Aorta (tissue), 5 donors: ENCODE measurements at regions not wholly inside any gene's neighbourhood (a gene's known extent, or its start where the extent isn't known, plus 50 kb on each side); places are given as distances from the start of the nearest gene placed in this dataset.

Source experiments
- ATAC-seq: fragments of 200-7000 bp; cut with Tn5 transposase; one replicate; pipeline ENCODE4 v1.9.1; 2022; ENCODE audit warnings: moderate library complexity; ENCODE audit not compliant: low FRiP score
- DNase-seq, 2 donors: peaks; one replicate each; pipeline ENCODE4 v3.0.0-alpha.2; 2020
- H3K27ac ChIP-seq, 2 donors: one replicate each; pipeline ENCODE4 v1.5.1; 2013; ENCODE audit warnings: low read length in 2 of 2, mild to moderate bottlenecking in 2 of 2, moderate library complexity in 2 of 2, control low read depth in 1 of 2, inconsistent platforms in 1 of 2, low read depth in 1 of 2
- H3K27me3 ChIP-seq, 2 donors: one replicate each; pipeline ENCODE4 v1.6.1; 2013; ENCODE audit warnings: control low read depth in 1 of 2, low read length in 1 of 2, mild to moderate bottlenecking in 1 of 2, moderate library complexity in 1 of 2; ENCODE audit not compliant: insufficient read depth in 2 of 2, control insufficient read depth in 1 of 2
- H3K36me3 ChIP-seq, 2 donors: one replicate each; pipeline ENCODE4 v1.6.1; 2013; ENCODE audit warnings: control low read depth in 1 of 2, low read length in 1 of 2, mild to moderate bottlenecking in 1 of 2; ENCODE audit not compliant: insufficient read depth in 2 of 2, control insufficient read depth in 1 of 2
- H3K4me1 ChIP-seq, 2 donors: one replicate each; pipeline ENCODE4 v1.6.1; 2013; ENCODE audit warnings: low read length in 2 of 2, control low read depth in 1 of 2, mild to moderate bottlenecking in 1 of 2, moderate library complexity in 1 of 2; ENCODE audit not compliant: insufficient read depth in 2 of 2, control insufficient read depth in 1 of 2
- H3K4me3 ChIP-seq, 2 donors: one replicate each; pipeline ENCODE4 v1.5.1; 2013; ENCODE audit warnings: low read length in 2 of 2, control low read depth in 1 of 2, mild to moderate bottlenecking in 1 of 2
- H3K9me3 ChIP-seq: one replicate; pipeline ENCODE4 v1.6.1; 2013; ENCODE audit warnings: mild to moderate bottlenecking, low read length; ENCODE audit not compliant: control insufficient read depth
- WGBS, 2 donors: extraction: QIAGEN DNeasy Blood & Tissue Kit; methylation state at CpG; one replicate each; pipeline ENCODE4 v1.1.7; 2013; 5-methylcytosine and 5-hydroxymethylcytosine counted together
- intact Hi-C, 2 donors: fragments of 100-400 bp; cut with DNase I; formaldehyde crosslinking; loops; one replicate each; pipeline versions ENCODE4 v1.14.2 to v1.15.0; 2022
- donor health status: healthy with polysubstance abuse.
- donor health status: Bipolar disorder and iron deficiency.
- donor health status: DM: no; HTN: no; CAD: no.
- donor health status: DM: no; HTN: no; CAD: no.
- donor health status: DM: yes; HTN: yes; CAD: no.

DNA sequence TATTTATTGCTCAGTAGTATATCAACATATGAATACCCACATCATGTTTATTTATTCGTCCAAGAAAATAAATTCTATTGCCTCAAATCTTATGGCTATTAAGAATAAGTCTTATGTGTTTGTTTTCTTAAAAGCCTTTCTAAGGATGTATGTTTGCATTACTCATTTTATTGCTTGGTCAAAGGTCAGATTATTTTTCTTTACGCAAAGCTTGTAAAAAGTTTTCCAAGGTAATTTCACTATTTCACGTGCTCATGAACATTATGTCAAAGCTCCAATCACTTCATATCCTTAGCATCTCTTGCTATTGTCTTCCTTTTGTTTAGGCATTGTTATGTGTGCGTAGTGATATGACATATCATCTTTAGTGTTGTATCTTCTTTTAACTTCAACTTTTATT lies 258.5 kb upstream of the FSTL5 start:
- Histone ChIP-seq H3K27ac (no peak overlapping the region), H3K9me3 (no peaks in the 10 kb centered on the region), H3K27me3 (no peaks in the 10 kb centered on the region), H3K4me1 (no peaks in the 10 kb centered on the region), H3K4me3 (no peak overlapping the region), H3K36me3 (no peaks in the 10 kb centered on the region)
- 69 to 72% methylated on average over 4 of the region's 4 CpGs for WGBS, 2 donors
- no peak for ATAC-seq
- intact Hi-C loops = no loop called here
- no peak for DNase-seq

DNA sequence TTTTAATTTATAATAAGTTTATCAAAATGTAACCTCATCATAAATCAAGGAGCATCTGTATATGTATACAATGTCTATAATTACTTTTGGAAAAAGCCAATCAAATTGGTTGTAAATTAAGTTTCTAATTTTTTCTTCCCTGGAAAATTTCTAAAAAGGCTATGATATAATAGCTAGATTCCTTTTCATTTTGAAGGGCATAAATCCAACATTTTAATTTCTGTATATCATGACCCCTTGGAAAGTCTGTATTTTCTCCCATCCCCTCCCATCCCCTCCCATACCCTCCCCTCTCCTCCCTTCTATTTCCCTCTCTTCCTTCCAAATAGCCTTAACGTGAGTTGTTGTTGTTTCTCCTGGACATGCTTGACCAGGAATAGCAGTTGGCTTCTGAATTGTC lies 247.1 kb upstream of the FSTL5 start:
- intact Hi-C loops = no loop called here
- WGBS, 2 donors = 0 to 10% methylated on average over 1 of the region's 1 CpG

DNA sequence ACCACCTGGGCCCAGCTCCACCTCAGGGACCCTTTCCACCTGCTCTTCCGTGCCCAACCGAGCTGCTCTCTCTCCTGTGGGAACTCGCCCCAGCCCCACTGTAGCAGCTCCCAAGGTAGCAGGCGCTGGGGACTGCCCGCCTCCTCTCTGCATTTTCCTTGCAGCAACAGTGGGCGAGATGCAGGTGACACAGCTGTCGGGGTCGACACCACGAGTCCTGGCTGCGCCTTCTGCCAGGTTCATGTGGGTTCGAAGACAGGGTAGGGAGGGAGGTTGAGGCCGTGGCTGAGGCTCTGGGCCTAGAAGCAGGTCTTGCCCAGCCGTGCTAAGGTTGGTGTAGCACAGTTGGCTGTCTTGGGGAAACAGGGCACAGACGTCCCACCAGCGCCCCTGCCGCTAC lies 245.2 kb upstream of the FSTL5 start:
- Histone ChIP-seq H3K4me1 (no peaks in the 10 kb centered on the region), H3K27ac (no peak overlapping the region), H3K4me3 (no peak overlapping the region), H3K27me3 (no peaks in the 10 kb centered on the region), H3K9me3 (no peaks in the 10 kb centered on the region), H3K36me3 (no peaks in the 10 kb centered on the region)
- intact Hi-C loops = no loop called here
- WGBS, 2 donors = 93 to 95% methylated on average over 16 of the region's 16 CpGs
- peak; percentile 43 for ATAC-seq
- DNase-seq = no peak

More for the DNA sequence above, 247.1 kb upstream of the FSTL5 start:
- no peak overlapping the region for H3K27ac ChIP-seq
- DNase-seq (no peak), ATAC-seq (no peak)
- H3K9me3 ChIP-seq = no peaks in the 10 kb centered on the region
- no peak overlapping the region for H3K4me3 ChIP-seq
- H3K36me3 ChIP-seq = no peaks in the 10 kb centered on the region
- no peaks in the 10 kb centered on the region for H3K27me3 ChIP-seq
- H3K4me1 ChIP-seq = no peaks in the 10 kb centered on the region

DNA sequence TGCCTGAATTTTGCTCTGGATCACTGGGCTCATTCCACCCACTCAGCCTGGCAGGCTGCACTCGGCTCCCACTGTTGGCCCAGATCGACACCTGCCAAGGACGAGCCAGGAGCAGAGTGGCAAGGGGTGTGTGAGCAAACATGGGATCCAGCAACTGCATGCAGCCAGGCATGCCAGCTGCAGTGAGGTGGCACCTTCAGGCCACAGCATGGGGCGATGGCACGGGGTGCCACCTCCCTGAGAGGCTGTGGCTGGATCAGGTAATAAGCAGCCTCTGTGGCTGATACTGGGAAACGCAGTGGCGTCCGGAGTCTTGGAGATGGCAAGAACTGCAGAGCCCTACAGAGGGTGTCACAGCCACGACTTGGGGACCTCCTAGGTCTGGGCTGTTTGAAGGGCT lies 244.5 kb upstream of the FSTL5 start:
- no peak overlapping the region for H3K27ac ChIP-seq
- intact Hi-C loops = no loop called here
- DNase-seq = no peak
- peak; percentile 50 for ATAC-seq
- H3K4me3 ChIP-seq = no peak overlapping the region
- no peaks in the 10 kb centered on the region for H3K36me3 ChIP-seq
- 81 to 84% methylated on average over 9 of the region's 9 CpGs for WGBS, 2 donors
- H3K27me3 ChIP-seq = no peaks in the 10 kb centered on the region
- H3K9me3 ChIP-seq = no peaks in the 10 kb centered on the region
- H3K4me1 ChIP-seq = no peaks in the 10 kb centered on the region

DNA sequence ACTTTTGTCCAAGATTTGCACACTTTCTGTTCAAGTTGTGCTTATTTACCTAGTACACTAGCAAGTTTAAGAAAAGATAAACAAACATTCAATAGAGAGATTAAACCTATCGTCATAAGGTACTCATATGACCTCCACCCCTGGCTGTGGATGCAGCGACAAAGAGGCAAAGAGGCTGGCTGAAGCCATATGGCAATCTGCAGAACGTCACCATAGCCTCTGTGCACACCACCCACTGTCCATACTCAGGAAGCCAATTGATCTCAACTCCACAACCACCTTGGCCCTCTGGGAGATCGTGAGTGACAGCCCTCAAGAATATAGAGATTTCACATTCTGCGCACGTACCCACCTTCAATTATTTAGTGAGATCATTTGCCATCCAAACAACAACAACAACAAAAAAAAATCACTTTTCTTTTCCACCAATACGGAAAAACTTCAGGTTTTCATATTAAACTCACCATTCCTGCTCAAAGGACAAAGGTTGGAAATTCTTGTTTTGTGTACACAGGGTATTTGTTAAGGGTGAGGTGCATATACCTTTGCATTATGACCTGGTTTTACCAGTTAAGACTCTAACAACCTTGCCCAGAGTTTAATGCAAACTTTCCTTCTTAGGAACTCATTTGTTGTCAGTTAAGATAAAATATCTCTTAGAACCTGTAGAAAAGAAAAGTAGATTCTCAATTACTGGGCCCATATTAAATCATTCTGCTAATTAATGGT lies 243.0 kb upstream of the FSTL5 start:
- Histone ChIP-seq H3K27ac (no peak overlapping the region), H3K36me3 (no peaks in the 10 kb centered on the region), H3K9me3 (no peaks in the 10 kb centered on the region), H3K4me3 (no peak overlapping the region), H3K27me3 (no peaks in the 10 kb centered on the region), H3K4me1 (no peaks in the 10 kb centered on the region)
- no peak for ATAC-seq
- peak in 1 of 2 donors; percentile 13 for DNase-seq
- intact Hi-C loops = no loop called here
- 73 to 80% methylated on average over 7 of the region's 7 CpGs for WGBS, 2 donors

DNA sequence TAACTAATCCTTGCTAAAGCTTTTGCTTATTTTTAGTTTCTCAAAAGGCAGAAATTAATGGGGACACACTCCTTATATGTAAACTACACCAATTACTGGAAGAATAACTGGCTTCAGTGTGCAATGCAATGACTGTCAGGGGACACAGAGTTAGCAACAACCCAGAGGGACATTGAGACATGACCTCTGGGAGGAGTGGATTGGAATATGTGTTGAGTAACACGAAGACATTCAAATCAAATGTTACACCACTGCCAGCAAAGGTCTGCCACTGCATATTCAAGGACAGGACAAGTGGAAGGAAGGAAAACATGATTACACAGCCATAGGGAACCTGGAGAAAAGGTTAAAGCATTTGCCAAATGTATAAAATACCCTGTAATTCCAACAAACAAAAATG lies 240.1 kb upstream of the FSTL5 start:
- ATAC-seq (no peak), DNase-seq (no peak)
- H3K27ac ChIP-seq = no peak overlapping the region
- no peaks in the 10 kb centered on the region for H3K27me3 ChIP-seq
- H3K9me3 ChIP-seq = no peaks in the 10 kb centered on the region
- no peaks in the 10 kb centered on the region for H3K4me1 ChIP-seq
- WGBS, 2 donors = 42 to 45% methylated on average over 1 of the region's 1 CpG
- intact Hi-C loops = no loop called here
- no peak overlapping the region for H3K4me3 ChIP-seq
- no peaks in the 10 kb centered on the region for H3K36me3 ChIP-seq

DNA sequence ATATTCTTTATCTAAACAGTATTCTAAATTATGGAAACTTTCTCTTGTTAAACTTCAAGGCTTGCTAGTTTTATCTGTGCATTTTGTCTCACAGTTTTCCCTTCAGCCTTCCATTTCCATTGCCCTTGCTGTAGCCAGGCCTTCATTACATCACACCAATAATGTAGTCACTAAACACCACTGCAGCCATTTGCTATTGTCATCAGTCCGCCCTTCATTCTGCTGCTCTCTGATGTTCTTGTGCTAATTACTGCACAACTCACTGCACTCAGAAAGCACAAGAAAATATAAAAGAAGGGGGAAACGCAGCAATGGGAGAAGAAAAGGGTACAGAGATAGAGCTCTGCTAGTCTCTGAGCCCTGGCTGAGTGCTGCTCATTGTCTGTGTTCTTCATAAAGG lies 239.6 kb upstream of the FSTL5 start:
- intact Hi-C loops = no loop called here
- Histone ChIP-seq H3K4me1 (no peaks in the 10 kb centered on the region), H3K27ac (no peak overlapping the region), H3K9me3 (no peaks in the 10 kb centered on the region), H3K27me3 (no peaks in the 10 kb centered on the region), H3K36me3 (no peaks in the 10 kb centered on the region), H3K4me3 (no peak overlapping the region)
- ATAC-seq (no peak), DNase-seq (no peak)
- 61 to 70% methylated on average over 2 of the region's 2 CpGs for WGBS, 2 donors

DNA sequence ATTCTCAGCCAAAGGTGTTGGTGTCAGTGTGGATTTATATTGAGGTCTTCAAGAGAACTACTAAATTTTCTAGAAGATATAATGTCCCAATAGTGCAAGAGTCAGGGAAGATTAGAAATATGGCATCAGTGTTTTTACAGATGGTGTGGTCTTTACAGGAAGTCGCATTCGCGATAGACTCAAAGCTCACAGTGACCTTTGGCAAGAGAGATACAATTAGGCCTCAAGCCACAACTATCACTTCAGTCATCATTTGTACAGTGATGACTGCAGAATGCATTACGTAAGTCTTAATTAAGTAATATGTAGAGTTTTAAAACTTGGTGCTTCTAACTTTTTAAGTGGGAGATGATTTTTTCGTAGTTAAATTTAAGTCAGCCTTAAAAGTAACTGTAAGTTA lies 237.2 kb upstream of the FSTL5 start:
- H3K27me3 ChIP-seq = no peaks in the 10 kb centered on the region
- H3K4me1 ChIP-seq = no peaks in the 10 kb centered on the region
- 50 to 67% methylated on average over 5 of the region's 5 CpGs for WGBS, 2 donors
- H3K4me3 ChIP-seq = no peak overlapping the region
- intact Hi-C loops = no loop called here
- ATAC-seq = no peak
- H3K9me3 ChIP-seq = no peaks in the 10 kb centered on the region
- H3K27ac ChIP-seq = no peak overlapping the region
- no peak for DNase-seq
- H3K36me3 ChIP-seq = no peaks in the 10 kb centered on the region

DNA sequence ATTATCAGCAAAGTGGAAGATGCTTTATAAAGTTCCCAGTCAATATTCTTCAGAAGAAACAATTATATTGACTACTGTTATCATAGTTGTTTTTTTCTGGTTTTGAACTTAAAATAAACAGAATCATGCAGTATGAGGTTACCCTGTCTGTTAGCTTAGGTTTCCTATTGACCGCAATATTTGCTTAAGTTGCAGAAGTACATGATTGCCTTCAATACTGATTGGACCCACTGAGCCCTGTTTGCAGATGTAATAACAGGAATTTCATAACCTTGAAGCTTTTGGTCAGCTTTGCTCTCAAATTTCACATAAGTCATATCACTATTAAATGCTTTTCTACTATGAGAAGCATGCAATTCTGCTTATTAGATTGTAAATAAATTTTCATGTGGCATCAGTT lies 229.1 kb upstream of the FSTL5 start:
- Histone ChIP-seq H3K4me1 (no peaks in the 10 kb centered on the region), H3K4me3 (no peak overlapping the region), H3K9me3 (no peaks in the 10 kb centered on the region), H3K36me3 (no peaks in the 10 kb centered on the region), H3K27ac (no peak overlapping the region), H3K27me3 (no peaks in the 10 kb centered on the region)
- DNase-seq (no peak), ATAC-seq (no peak)
- intact Hi-C loops = no loop called here
- 86 to 93% methylated on average over 1 of the region's 1 CpG for WGBS, 2 donors
